Ovary (tissue), 7 donors: ENCODE measurements at regions not wholly inside any gene's neighbourhood (a gene's known extent, or its start where the extent isn't known, plus 50 kb on each side); places are given as distances from the start of the nearest gene placed in this dataset.

Experiments
- DNase-seq, 5 donors: peaks; one replicate each; pipeline ENCODE4 v3.0.0-alpha.2; 2019 to 2020
- H3K27ac ChIP-seq, 2 donors: fragments of 200-600 bp; one replicate each; pipeline versions ENCODE4 v1.5.1 to v1.8.0; 2019 to 2022
- H3K27me3 ChIP-seq: fragments of 200-600 bp; one replicate; pipeline ENCODE4 v1.8.0; 2022
- H3K36me3 ChIP-seq: fragments of 200-600 bp; sonication (generic); one replicate; pipeline ENCODE4 v1.5.1; 2019
- H3K4me1 ChIP-seq: one replicate; pipeline ENCODE4 v1.8.1; 2013; ENCODE audit warnings: mild to moderate bottlenecking, moderate library complexity; ENCODE audit not compliant: insufficient read depth
- H3K4me3 ChIP-seq: fragments of 200-600 bp; sonication (generic); one replicate; pipeline ENCODE4 v1.5.1; 2017
- H3K9me3 ChIP-seq, 2 donors: fragments of 200-600 bp in 1 of 2; sonication (generic) in 1 of 2; one replicate each; pipeline versions ENCODE4 v1.5.1 to v1.8.1; 2013 to 2019; ENCODE audit warnings: mild to moderate bottlenecking in 1 of 2, moderate library complexity in 1 of 2
- EP300 ChIP-seq: sonication (generic); formaldehyde crosslinking; IDR thresholded peaks from one replicate; pipeline ENCODE4 v1.6.1; 2017; ENCODE audit warnings: antibody characterized with exemption
- POLR2A ChIP-seq: fragments of 450-650 bp; IDR thresholded peaks from one replicate; pipeline ENCODE4 v1.6.1; 2017; ENCODE audit warnings: antibody characterized with exemption, mild to moderate bottlenecking, moderate library complexity
- WGBS, 3 donors: extraction: QIAGEN DNeasy Blood & Tissue Kit in 1 of 3; methylation state at CpG; one replicate each; pipeline versions ENCODE4 v1.1.5 to v1.1.7; 2013 to 2017; 5-methylcytosine and 5-hydroxymethylcytosine counted together
- intact Hi-C, 4 donors: fragments of 100-400 bp; cut with DNase I; formaldehyde crosslinking; loops; one replicate each; pipeline versions ENCODE4 v1.11.0 to v1.15.1; 2022 to 2023
- TF ChIP-seq, protein P1 (sequence below), 3 donors: fragments of 450-650 bp in 2 of 3; fragments of 200-600 bp in 1 of 3; IDR thresholded peaks; one replicate each; pipeline versions ENCODE4 v1.5.1 to v1.8.0; 2016 to 2022; ENCODE audit warnings: antibody characterized with exemption in 3 of 3, mild to moderate bottlenecking in 1 of 3
- donor health status: DM: no; HTN: no; CAD: no; lungs with moderate emphysema.
- donor health status: DM: no; HTN: no; CAD: no.
- donor health status: Bipolar disorder and iron deficiency.
- donor health status: DM: no; HTN: no; CAD: no.
- donor health status: DM: yes; HTN: yes; CAD: no.

DNA sequence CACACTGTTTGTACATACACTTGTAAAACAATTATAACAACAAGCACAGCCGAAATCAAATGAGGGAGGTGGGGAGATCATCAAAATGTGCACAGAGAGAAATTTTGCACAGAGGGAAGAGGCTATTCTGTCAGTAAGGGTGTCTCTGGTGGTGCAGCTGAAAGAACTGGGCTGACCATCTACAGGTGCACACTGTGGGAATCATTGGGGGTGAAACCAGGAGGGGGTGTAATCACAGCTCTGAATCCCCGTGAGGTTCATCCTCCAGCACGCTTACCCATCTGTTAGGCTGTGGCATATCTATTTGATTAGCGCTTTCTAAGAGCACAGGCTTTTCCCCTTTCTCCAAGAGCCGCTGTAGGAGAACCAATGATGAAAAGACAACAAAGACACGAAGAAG is 389.9 kb upstream of the CDH20 start:
- Histone ChIP-seq H3K4me1 (no peaks in the 10 kb centered on the region), H3K9me3 (no peaks in the 10 kb centered on the region), H3K27ac (no peak overlapping the region), H3K36me3 (no peaks in the 10 kb centered on the region), H3K27me3 (no peaks in the 10 kb centered on the region), H3K4me3 (no peak overlapping the region)
- no peak for DNase-seq
- 87 to 91% (median 90%) methylated on average over 6 of the region's 6 CpGs for WGBS, 3 donors
- intact Hi-C loops: no loop called here
- no peak for TF ChIP-seq POLR2A
- TF ChIP-seq EP300: no peak
- TF ChIP-seq, protein P1, sequence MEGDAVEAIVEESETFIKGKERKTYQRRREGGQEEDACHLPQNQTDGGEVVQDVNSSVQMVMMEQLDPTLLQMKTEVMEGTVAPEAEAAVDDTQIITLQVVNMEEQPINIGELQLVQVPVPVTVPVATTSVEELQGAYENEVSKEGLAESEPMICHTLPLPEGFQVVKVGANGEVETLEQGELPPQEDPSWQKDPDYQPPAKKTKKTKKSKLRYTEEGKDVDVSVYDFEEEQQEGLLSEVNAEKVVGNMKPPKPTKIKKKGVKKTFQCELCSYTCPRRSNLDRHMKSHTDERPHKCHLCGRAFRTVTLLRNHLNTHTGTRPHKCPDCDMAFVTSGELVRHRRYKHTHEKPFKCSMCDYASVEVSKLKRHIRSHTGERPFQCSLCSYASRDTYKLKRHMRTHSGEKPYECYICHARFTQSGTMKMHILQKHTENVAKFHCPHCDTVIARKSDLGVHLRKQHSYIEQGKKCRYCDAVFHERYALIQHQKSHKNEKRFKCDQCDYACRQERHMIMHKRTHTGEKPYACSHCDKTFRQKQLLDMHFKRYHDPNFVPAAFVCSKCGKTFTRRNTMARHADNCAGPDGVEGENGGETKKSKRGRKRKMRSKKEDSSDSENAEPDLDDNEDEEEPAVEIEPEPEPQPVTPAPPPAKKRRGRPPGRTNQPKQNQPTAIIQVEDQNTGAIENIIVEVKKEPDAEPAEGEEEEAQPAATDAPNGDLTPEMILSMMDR (IDR thresholded peaks at IDR 0.05): no peak

DNA sequence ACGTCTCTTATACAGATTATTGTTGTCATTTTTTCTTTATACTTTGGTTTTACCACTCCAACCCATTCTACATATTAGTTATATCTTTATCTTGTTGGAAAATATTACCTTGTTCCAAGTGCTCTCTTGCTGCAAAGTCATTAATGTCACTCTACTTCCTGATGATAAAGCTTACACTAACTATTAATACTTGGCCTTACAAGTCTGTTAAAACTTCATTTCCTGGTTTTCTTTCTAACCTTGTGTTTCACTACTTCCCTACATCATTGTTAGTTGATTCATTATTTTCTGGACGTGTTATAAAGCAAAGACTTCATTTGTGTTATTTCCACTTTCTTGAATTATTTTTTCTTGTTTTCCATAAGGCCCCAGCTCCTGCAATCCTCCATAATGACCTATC is 382.6 kb upstream of the CDH20 start:
- no peaks in the 10 kb centered on the region for H3K36me3 ChIP-seq
- no peak overlapping the region for H3K4me3 ChIP-seq
- H3K27me3 ChIP-seq: no peaks in the 10 kb centered on the region
- intact Hi-C loops: no loop called here
- H3K9me3 ChIP-seq: no peaks in the 10 kb centered on the region
- no peak for DNase-seq
- H3K4me1 ChIP-seq: no peaks in the 10 kb centered on the region
- TF ChIP-seq, protein P1 (IDR thresholded peaks at IDR 0.05): no peak
- TF ChIP-seq EP300: no peak
- TF ChIP-seq POLR2A: no peak
- H3K27ac ChIP-seq: no peak overlapping the region
- 73 to 80% (median 75%) methylated on average over 2 of the region's 2 CpGs for WGBS, 3 donors

DNA sequence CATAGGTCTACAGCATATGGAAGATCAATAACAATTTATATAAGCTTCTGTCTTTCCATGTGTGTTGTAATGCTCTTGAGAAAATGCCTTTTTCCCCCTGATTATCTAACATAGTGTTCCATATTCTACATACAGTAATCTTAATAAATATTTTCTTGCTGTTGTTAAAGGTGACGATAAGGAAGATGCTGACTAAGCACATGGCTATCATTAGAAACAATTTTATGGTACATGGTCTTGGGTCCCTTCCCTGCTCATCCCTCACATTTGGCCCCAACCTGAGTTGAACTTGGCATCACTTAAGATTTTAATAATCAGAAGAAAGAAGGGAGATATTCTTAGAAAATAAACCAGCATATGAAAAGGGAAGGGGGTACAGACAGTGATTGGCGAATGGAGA is 382.1 kb upstream of the CDH20 start:
- intact Hi-C loops: no loop called here
- WGBS, 3 donors: 91 to 97% (median 94%) methylated on average over 2 of the region's 2 CpGs
- H3K4me1 ChIP-seq: no peaks in the 10 kb centered on the region
- H3K36me3 ChIP-seq: no peaks in the 10 kb centered on the region
- no peaks in the 10 kb centered on the region for H3K9me3 ChIP-seq
- DNase-seq: no peak
- TF ChIP-seq, protein P1 (IDR thresholded peaks at IDR 0.05): no peak
- no peak for TF ChIP-seq EP300
- no peak for TF ChIP-seq POLR2A
- no peak overlapping the region for H3K4me3 ChIP-seq
- H3K27ac ChIP-seq: no peak overlapping the region
- no peaks in the 10 kb centered on the region for H3K27me3 ChIP-seq

GRCh38 chr18:60962625-60963024 is 370.6 kb upstream of the CDH20 start:
- Histone ChIP-seq H3K36me3 (no peaks in the 10 kb centered on the region), H3K4me1 (no peaks in the 10 kb centered on the region), H3K9me3 (no peaks in the 10 kb centered on the region), H3K27ac (no peak overlapping the region), H3K27me3 (no peaks in the 10 kb centered on the region), H3K4me3 (no peak overlapping the region)
- TF ChIP-seq EP300: no peak
- no peak for TF ChIP-seq POLR2A
- TF ChIP-seq, protein P1 (IDR thresholded peaks at IDR 0.05): no peak
- WGBS, 3 donors: 72 to 76% (median 74%) methylated on average over 2 of the region's 2 CpGs
- intact Hi-C loops: no loop called here
- no peak for DNase-seq

DNA sequence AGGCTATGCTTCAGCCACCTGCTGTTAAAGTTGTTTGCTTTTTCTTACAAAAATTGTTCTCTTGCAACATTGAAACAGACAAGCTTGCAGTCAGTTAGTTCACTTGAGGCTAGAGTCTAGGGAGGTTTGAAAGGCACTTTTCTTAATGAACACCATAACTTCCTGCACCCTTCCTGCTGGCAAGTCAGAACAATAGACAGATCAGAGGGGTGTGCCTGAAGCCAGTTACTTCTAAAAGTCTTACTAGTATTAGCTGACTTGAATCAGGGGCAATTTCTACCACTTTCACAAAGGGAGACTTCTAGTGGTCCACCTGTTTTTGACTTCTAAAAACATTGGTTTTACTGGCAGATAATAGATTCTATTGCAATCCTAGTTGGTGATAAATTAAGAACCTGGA is 367.4 kb upstream of the CDH20 start:
- no peak overlapping the region for H3K4me3 ChIP-seq
- TF ChIP-seq, protein P1 (IDR thresholded peaks at IDR 0.05): no peak
- no peak for TF ChIP-seq EP300
- no peak for TF ChIP-seq POLR2A
- H3K27me3 ChIP-seq: no peaks in the 10 kb centered on the region
- no peak for DNase-seq
- no peaks in the 10 kb centered on the region for H3K9me3 ChIP-seq
- H3K36me3 ChIP-seq: no peaks in the 10 kb centered on the region
- no peak overlapping the region for H3K27ac ChIP-seq
- H3K4me1 ChIP-seq: no peaks in the 10 kb centered on the region
- intact Hi-C loops: no loop called here
